ENCODE measurements at regions not wholly inside any gene's neighbourhood (a gene's known extent, or its start where the extent isn't known, plus 50 kb on each side); places are given as distances from the start of the nearest gene placed in this dataset.
A peak's percentile ranks its signal among the peaks of the same experiment; 100 is the strongest.

GRCh38 chr21:20613654-20614053, 384.6 kb upstream of the NCAM2 start:
- no peak for DNase-seq (ENCODE audit: low read depth)

GRCh38 chr21:20617130-20617529, 381.1 kb upstream of the NCAM2 start:
- DNase-seq (ENCODE audit: low read depth) = no peak

- no peak for DNase-seq (ENCODE audit: low read depth)
These were observed 379.3 kb upstream of the NCAM2 start for GRCh38 chr21:20618878-20619277.

GRCh38 chr21:20627594-20627993, 370.6 kb upstream of the NCAM2 start:
- DNase-seq (ENCODE audit: low read depth) = no peak

GRCh38 chr21:20631633-20632032, 366.6 kb upstream of the NCAM2 start:
- DNase-seq (ENCODE audit: low read depth) = peak; percentile 45

- DNase-seq (ENCODE audit: low read depth) = no peak
These were observed 359.2 kb upstream of the NCAM2 start for GRCh38 chr21:20639026-20639425.

GRCh38 chr21:20641241-20641640, 357.0 kb upstream of the NCAM2 start:
- DNase-seq (ENCODE audit: low read depth) = no peak

GRCh38 chr21:20642681-20643080, 355.5 kb upstream of the NCAM2 start:
- DNase-seq (ENCODE audit: low read depth) = no peak

- DNase-seq (ENCODE audit: low read depth) = no peak
These were observed 353.7 kb upstream of the NCAM2 start for GRCh38 chr21:20644552-20644951.

- DNase-seq (ENCODE audit: low read depth) = no peak
These were observed 352.9 kb upstream of the NCAM2 start for GRCh38 chr21:20645344-20645743.

GRCh38 chr21:20646431-20647165, 351.6 kb upstream of the NCAM2 start:
- no peak for DNase-seq (ENCODE audit: low read depth)

GRCh38 chr21:20647607-20648006, 350.6 kb upstream of the NCAM2 start:
- peak; percentile 82 for DNase-seq (ENCODE audit: low read depth)

- DNase-seq (ENCODE audit: low read depth) = no peak
These were observed 349.0 kb upstream of the NCAM2 start for GRCh38 chr21:20649231-20649630.

GRCh38 chr21:20652846-20653245, 345.4 kb upstream of the NCAM2 start:
- no peak for DNase-seq (ENCODE audit: low read depth)

- no peak for DNase-seq (ENCODE audit: low read depth)
These were observed 337.0 kb upstream of the NCAM2 start for GRCh38 chr21:20661246-20661645.

- no peak for DNase-seq (ENCODE audit: low read depth)
These were observed 336.3 kb upstream of the NCAM2 start for GRCh38 chr21:20661745-20662422.

- peak; percentile 8 for DNase-seq (ENCODE audit: low read depth)
These were observed 335.7 kb upstream of the NCAM2 start for GRCh38 chr21:20662514-20662913.

GRCh38 chr21:20667931-20668330, 330.3 kb upstream of the NCAM2 start:
- no peak for DNase-seq (ENCODE audit: low read depth)

- no peak for DNase-seq (ENCODE audit: low read depth)
These were observed 312.7 kb upstream of the NCAM2 start for GRCh38 chr21:20685475-20685874.

GRCh38 chr21:20698585-20698984, 299.6 kb upstream of the NCAM2 start:
- no peak for DNase-seq (ENCODE audit: low read depth)

GRCh38 chr21:20701235-20701634, 297.0 kb upstream of the NCAM2 start:
- DNase-seq (ENCODE audit: low read depth) = peak; percentile 7

- DNase-seq (ENCODE audit: low read depth) = no peak
These were observed 295.0 kb upstream of the NCAM2 start for GRCh38 chr21:20703112-20703767.

- peak; percentile 78 for DNase-seq (ENCODE audit: low read depth)
These were observed 277.6 kb upstream of the NCAM2 start for GRCh38 chr21:20720623-20721022.

Measured in HT1080 (cell line).